Ectodermal cell (in vitro differentiated cells): ENCODE measurements at regions not wholly inside any gene's neighbourhood (a gene's known extent, or its start where the extent isn't known, plus 50 kb on each side); places are given as distances from the start of the nearest gene placed in this dataset.

Experiments
- H3K27ac ChIP-seq: 2 replicates; pipeline ENCODE4 v1.7.0; 2013; ENCODE audit warnings: mild to moderate bottlenecking, low read depth, low read length; ENCODE audit not compliant: insufficient read depth, poor library complexity, severe bottlenecking
- H3K27me3 ChIP-seq: 2 replicates; pipeline ENCODE4 v1.7.0; 2013; ENCODE audit warnings: mild to moderate bottlenecking, low read length; ENCODE audit not compliant: insufficient read depth, control insufficient read depth, poor library complexity, severe bottlenecking
- H3K36me3 ChIP-seq: one replicate; pipeline ENCODE4 v1.7.0; 2013; ENCODE audit warnings: low read length; ENCODE audit not compliant: control insufficient read depth, insufficient read depth
- H3K4me1 ChIP-seq: one replicate; pipeline ENCODE4 v1.7.0; 2013; ENCODE audit warnings: low read length; ENCODE audit not compliant: control insufficient read depth, insufficient read depth
- H3K4me3 ChIP-seq: 2 replicates; pipeline ENCODE4 v1.7.0; 2013; ENCODE audit warnings: low read depth, low read length, control low read depth; ENCODE audit not compliant: insufficient read depth
- H3K9me3 ChIP-seq: 2 replicates; pipeline ENCODE4 v1.7.0; 2013; ENCODE audit warnings: mild to moderate bottlenecking, low read length, moderate library complexity; ENCODE audit not compliant: control insufficient read depth
- WGBS, 2 experiments: methylation state at CpG; one replicate each; pipeline ENCODE4 v1.1.7; 2013; ENCODE audit warnings: missing lambda C conversion rate in 2 of 2; 5-methylcytosine and 5-hydroxymethylcytosine counted together

- Histone ChIP-seq H3K27me3 (no peaks in the 10 kb centered on the region), H3K9me3 (no peaks in the 10 kb centered on the region), H3K4me1 (no peaks in the 10 kb centered on the region), H3K27ac (no peak overlapping the region), H3K36me3 (no peaks in the 10 kb centered on the region), H3K4me3 (no peak overlapping the region)
- 92 to 93% methylated on average over 10 of the region's 10 CpGs for WGBS, 2 experiments
These were observed 183.7 kb downstream of the RPLP1 start for GRCh38 chr15:69636169-69636915.

- WGBS, 2 experiments = 78 to 87% methylated on average over 5 of the region's 5 CpGs
- no peaks in the 10 kb centered on the region for H3K27me3 ChIP-seq
- H3K4me1 ChIP-seq = no peaks in the 10 kb centered on the region
- no peaks in the 10 kb centered on the region for H3K36me3 ChIP-seq
- H3K4me3 ChIP-seq = no peak overlapping the region
- no peaks in the 10 kb centered on the region for H3K9me3 ChIP-seq
- H3K27ac ChIP-seq = no peak overlapping the region
These were observed 185.2 kb downstream of the RPLP1 start for GRCh38 chr15:69637818-69638217.

- H3K27ac ChIP-seq = no peak overlapping the region
- no peaks in the 10 kb centered on the region for H3K27me3 ChIP-seq
- peaks cover 9% of the 10 kb centered on the region for H3K4me1 ChIP-seq
- H3K4me3 ChIP-seq = no peak overlapping the region
- no peaks in the 10 kb centered on the region for H3K36me3 ChIP-seq
- H3K9me3 ChIP-seq = no peaks in the 10 kb centered on the region
- 94 to 97% methylated on average over 3 to 4 of the region's 5 CpGs for WGBS, 2 experiments
These were observed 190.9 kb downstream of the RPLP1 start for GRCh38 chr15:69643476-69643875.

GRCh38 chr15:69643971-69644370, 191.4 kb downstream of the RPLP1 start:
- WGBS, 2 experiments = 83 to 85% methylated on average over 1 of the region's 1 CpG
- no peaks in the 10 kb centered on the region for H3K9me3 ChIP-seq
- no peak overlapping the region for H3K27ac ChIP-seq
- H3K4me3 ChIP-seq = no peak overlapping the region
- H3K27me3 ChIP-seq = no peaks in the 10 kb centered on the region
- no peaks in the 10 kb centered on the region for H3K36me3 ChIP-seq
- H3K4me1 ChIP-seq = peaks cover 12% of the 10 kb centered on the region

GRCh38 chr15:69644876-69645275, 192.3 kb downstream of the RPLP1 start:
- Histone ChIP-seq H3K9me3 (no peaks in the 10 kb centered on the region), H3K27ac (no peak overlapping the region), H3K4me1 (peaks cover 15% of the 10 kb centered on the region), H3K4me3 (no peak overlapping the region), H3K27me3 (no peaks in the 10 kb centered on the region), H3K36me3 (no peaks in the 10 kb centered on the region)
- WGBS, 2 experiments = 80 to 100% methylated on average over 1 of the region's 1 CpG

- Histone ChIP-seq H3K4me3 (no peak overlapping the region), H3K27me3 (no peaks in the 10 kb centered on the region), H3K36me3 (no peaks in the 10 kb centered on the region), H3K27ac (peak overlapping the region; percentile 1), H3K4me1 (peaks cover 15% of the 10 kb centered on the region), H3K9me3 (no peaks in the 10 kb centered on the region)
- 26 to 35% methylated on average over 1 of the region's 1 CpG for WGBS, 2 experiments
These were observed 194.5 kb downstream of the RPLP1 start for GRCh38 chr15:69647142-69647513.

- Histone ChIP-seq H3K4me3 (no peak overlapping the region), H3K36me3 (no peaks in the 10 kb centered on the region), H3K27ac (no peak overlapping the region), H3K9me3 (no peaks in the 10 kb centered on the region), H3K27me3 (no peaks in the 10 kb centered on the region), H3K4me1 (peaks cover 15% of the 10 kb centered on the region)
- 59 to 60% methylated on average over 14 of the region's 14 CpGs for WGBS, 2 experiments
These were observed 195.6 kb downstream of the RPLP1 start for GRCh38 chr15:69648212-69648611.

- Histone ChIP-seq H3K27me3 (no peaks in the 10 kb centered on the region), H3K27ac (no peak overlapping the region), H3K36me3 (no peaks in the 10 kb centered on the region), H3K4me1 (peaks cover 15% of the 10 kb centered on the region), H3K9me3 (no peaks in the 10 kb centered on the region), H3K4me3 (no peak overlapping the region)
- WGBS, 2 experiments = 67 to 68% methylated on average over 13 of the region's 13 CpGs
These were observed 196.4 kb downstream of the RPLP1 start for GRCh38 chr15:69648775-69649735.

GRCh38 chr15:69652293-69652692, 199.7 kb downstream of the RPLP1 start:
- peaks cover 6% of the 10 kb centered on the region for H3K4me1 ChIP-seq
- H3K27ac ChIP-seq = no peak overlapping the region
- no peaks in the 10 kb centered on the region for H3K9me3 ChIP-seq
- no peak overlapping the region for H3K4me3 ChIP-seq
- 96 to 100% methylated on average over 1 of the region's 1 CpG for WGBS, 2 experiments
- H3K27me3 ChIP-seq = no peaks in the 10 kb centered on the region
- no peaks in the 10 kb centered on the region for H3K36me3 ChIP-seq

GRCh38 chr15:69652751-69653305, 200.2 kb downstream of the RPLP1 start:
- 92% methylated on average over 5 of the region's 5 CpGs for WGBS, 2 experiments
- Histone ChIP-seq H3K9me3 (no peaks in the 10 kb centered on the region), H3K36me3 (no peaks in the 10 kb centered on the region), H3K27me3 (no peaks in the 10 kb centered on the region), H3K27ac (no peak overlapping the region), H3K4me3 (no peak overlapping the region), H3K4me1 (peaks cover 5% of the 10 kb centered on the region)
